Endothelial cell of umbilical vein (primary cell): ENCODE measurements at regions not wholly inside any gene's neighbourhood (a gene's known extent, or its start where the extent isn't known, plus 50 kb on each side); places are given as distances from the start of the nearest gene placed in this dataset.

Source experiments
- BruUV-seq: library from RNA; stranded (reverse); fragments of 400-500 nt; replicated peaks from 2 replicates; lab custom pipeline; 2021; lab: Mats Ljungman, UMichigan
- CTCF ChIA-PET: fragments of 300-600, 350-600 bp; sonication (Branson Sonifier 250); formaldehyde crosslinking; loops from one replicate; lab custom pipeline; 2021; ENCODE audit warnings: antibody characterized with exemption, inconsistent platforms; lab: Charles Lee
- POLR2A ChIA-PET: fragments of 300-600, 350-600 bp; sonication (Branson Sonifier 250); formaldehyde crosslinking; loops from one replicate; lab custom pipeline; 2021; ENCODE audit warnings: antibody characterized with exemption, inconsistent platforms; lab: Charles Lee
- DNase-seq: peaks from one replicate; pipeline ENCODE4 v3.0.0-alpha.2; 2011; ENCODE audit warnings: low read depth, low spot score
- FAIRE-seq: peaks from 2 replicates; lab custom pipeline; 2011; peaks lifted over from hg19 to GRCh38; lab: Jason Lieb, UNC
- H2AFZ ChIP-seq: 2 replicates; pipeline ENCODE4 v1.6.0; 2012; ENCODE audit warnings: low read depth, low read length, control low read depth, inconsistent platforms
- H3K27ac ChIP-seq: 2 replicates; pipeline ENCODE4 v1.5.1; 2011; ENCODE audit warnings: low read depth, mild to moderate bottlenecking, control low read depth, low read length, moderate library complexity; ENCODE audit not compliant: insufficient read depth
- H3K27me3 ChIP-seq, 2 experiments: 2 replicates each; pipeline versions ENCODE4 v1.6.0 to v1.6.1; 2011; ENCODE audit warnings: low read length in 2 of 2, mixed read lengths in 1 of 2; ENCODE audit not compliant: control insufficient read depth in 2 of 2, insufficient read depth in 2 of 2
- H3K36me3 ChIP-seq, 2 experiments: 2 replicates in 1 of 2; 3 replicates in 1 of 2; pipeline ENCODE4 v1.5.1; 2011; ENCODE audit warnings: low read length in 2 of 2, mild to moderate bottlenecking in 1 of 2, moderate library complexity in 1 of 2; ENCODE audit not compliant: control insufficient read depth in 2 of 2, insufficient read depth in 2 of 2; ENCODE audit errors: extremely low read depth in 1 of 2
- H3K4me1 ChIP-seq: 3 replicates; pipeline ENCODE4 v1.5.1; 2011; ENCODE audit warnings: mild to moderate bottlenecking, low read length; ENCODE audit not compliant: control insufficient read depth, insufficient read depth; ENCODE audit errors: extremely low read depth
- H3K4me2 ChIP-seq: 2 replicates; pipeline ENCODE4 v1.6.1; 2011; ENCODE audit warnings: low read length, control low read depth, mixed read lengths; ENCODE audit not compliant: insufficient read depth
- H3K4me3 ChIP-seq, 3 experiments: fragments of 200-600 bp in 1 of 3; sonication (generic), shearing (Covaris generic) in 1 of 3; replicated peaks in 1 of 3; 2 replicates each; pipeline ENCODE4 v1.5.1; 2011 to 2016; ENCODE audit warnings: control low read depth in 3 of 3, low read length in 3 of 3, mild to moderate bottlenecking in 2 of 3, inconsistent platforms in 1 of 3, low read depth in 1 of 3, moderate library complexity in 1 of 3; ENCODE audit not compliant: insufficient read depth in 1 of 3
- H3K79me2 ChIP-seq: 2 replicates; pipeline ENCODE4 v1.6.0; 2012; ENCODE audit warnings: low read length, inconsistent platforms; ENCODE audit not compliant: control insufficient read depth, insufficient read depth
- H3K9ac ChIP-seq: replicated peaks from 2 replicates; pipeline ENCODE3; 2011; ENCODE audit warnings: low read length, control low read depth; ENCODE audit not compliant: insufficient read depth; ENCODE audit errors: extremely low read depth
- H3K9me1 ChIP-seq: replicated peaks from 3 replicates; pipeline ENCODE4 v1.6.0; 2011; ENCODE audit warnings: mild to moderate bottlenecking, low read length; ENCODE audit not compliant: control insufficient read depth, insufficient read depth; ENCODE audit errors: extremely low read depth
- H3K9me3 ChIP-seq: replicated peaks from 2 replicates; pipeline ENCODE4 v1.5.1; 2012; ENCODE audit warnings: low read length, inconsistent platforms; ENCODE audit not compliant: control insufficient read depth, insufficient read depth
- H4K20me1 ChIP-seq: replicated peaks from 2 replicates; pipeline ENCODE3; 2011; ENCODE audit warnings: mild to moderate bottlenecking, low read length; ENCODE audit not compliant: control insufficient read depth, insufficient read depth; ENCODE audit errors: extremely low read depth
- CTCF ChIP-seq, 2 donors: IDR thresholded peaks; 1 replicate in 1 of 2; 2 replicates in 1 of 2; pipeline ENCODE4 v1.5.1; 2011; ENCODE audit warnings: low read length in 2 of 2, mild to moderate bottlenecking in 2 of 2, moderate library complexity in 2 of 2, control low read depth in 1 of 2, inconsistent platforms in 1 of 2, low read depth in 1 of 2; ENCODE audit not compliant: insufficient read depth in 1 of 2; ENCODE audit errors: extremely low read depth in 1 of 2
- EZH2 ChIP-seq: IDR thresholded peaks from 2 replicates; pipeline ENCODE4 v1.6.1; 2012; ENCODE audit warnings: borderline replicate concordance, low read depth, mild to moderate bottlenecking, moderate library complexity, low read length, inconsistent platforms; ENCODE audit not compliant: severe bottlenecking
- FOS ChIP-seq: IDR thresholded peaks from 2 replicates; pipeline ENCODE4 v1.6.1; 2011; ENCODE audit warnings: mild to moderate bottlenecking, low read length, moderate library complexity, borderline replicate concordance; ENCODE audit not compliant: insufficient read depth
- GATA2 ChIP-seq: IDR thresholded peaks from 2 replicates; pipeline ENCODE4 v1.7.0; 2011; ENCODE audit warnings: low read depth, mild to moderate bottlenecking, moderate library complexity, mixed read lengths, low read length; ENCODE audit not compliant: insufficient read length, insufficient read depth
- JUN ChIP-seq: IDR thresholded peaks from 2 replicates; pipeline ENCODE4 v1.6.1; 2011; ENCODE audit warnings: borderline replicate concordance, low read depth; ENCODE audit not compliant: insufficient read length, insufficient read depth
- MAX ChIP-seq: IDR thresholded peaks from 2 replicates; pipeline ENCODE4 v1.6.1; 2011; ENCODE audit not compliant: insufficient read depth, insufficient read length
- MYC ChIP-seq: IDR thresholded peaks from one replicate; pipeline ENCODE4 v1.6.1; 2011; ENCODE audit warnings: mild to moderate bottlenecking, low read depth, low read length
- POLR2A ChIP-seq: IDR thresholded peaks from 2 replicates; pipeline ENCODE4 v1.6.1; 2012; ENCODE audit warnings: low read depth, mild to moderate bottlenecking, control low read depth, low read length
- POLR2AphosphoS5 ChIP-seq: IDR thresholded peaks from 2 replicates; pipeline ENCODE4 v1.6.1; 2012; ENCODE audit warnings: low read depth, mild to moderate bottlenecking, control low read depth, low read length, moderate library complexity; ENCODE audit not compliant: insufficient read depth
- dilution Hi-C: fragments of 300-500 bp; cut with MboI; formaldehyde crosslinking; loops from one replicate; pipeline ENCODE4 v1.15.0; 2019; ENCODE audit warnings: low sequenced_read_pairs; ENCODE audit not compliant: extremely low pct_ligation_motif_present
- intact Hi-C: fragments of 100-400 bp; cut with micrococcal nuclease; formaldehyde crosslinking; loops from one replicate; pipeline ENCODE4 v1.10.0; 2022

- Histone ChIP-seq H3K9me3 (no peaks in the 10 kb centered on the region), H3K4me3 (no peak overlapping the region), H3K9me1 (no peaks in the 10 kb centered on the region), H3K36me3 (no peaks in the 10 kb centered on the region), H3K4me2 (no peak overlapping the region), H3K4me1 (no peaks in the 10 kb centered on the region), H3K27ac (no peak overlapping the region), H4K20me1 (no peaks in the 10 kb centered on the region), H3K27me3 (peaks cover 8% of the 10 kb centered on the region in 2 experiments), H2AFZ (no peak overlapping the region), H3K79me2 (no peaks in the 10 kb centered on the region), H3K9ac (no peak overlapping the region)
- ChIA-PET CTCF (no interaction called here), POLR2A (no interaction called here)
- no TSS peak for BruUV-seq
- intact Hi-C loops: no loop called here
- FAIRE-seq (no peak), DNase-seq (no peak)
- no peak for TF ChIP-seq POLR2AphosphoS5
- TF ChIP-seq MAX: no peak
- no peak for TF ChIP-seq MYC
- TF ChIP-seq GATA2: no peak
- no peak for TF ChIP-seq EZH2
- TF ChIP-seq JUN: no peak
- no peak for TF ChIP-seq CTCF (IDR thresholded peaks at IDR 0.05; ENCODE audit: extremely low read depth in 1 of 2, insufficient read depth in 1 of 2, low read depth in 1 of 2, low read length in 2 of 2)
- no peak for TF ChIP-seq POLR2A
- no peak for TF ChIP-seq FOS
- dilution Hi-C loops: no loop called here
Measured at GRCh38 chr11:121716060-121716459, 263.3 kb upstream of the SORL1-AS1 start.
